SKM-1 treated with dmso at 0.1 percent for 144 hours (cell line): ENCODE measurements at regions not wholly inside any gene's neighbourhood (a gene's known extent, or its start where the extent isn't known, plus 50 kb on each side); places are given as distances from the start of the nearest gene placed in this dataset.

Source experiments
- DNase-seq: peaks from one replicate; lab custom pipeline; 2025; ENCODE audit not compliant: unreplicated experiment; lab: John Stamatoyannopoulos, UW

DNA sequence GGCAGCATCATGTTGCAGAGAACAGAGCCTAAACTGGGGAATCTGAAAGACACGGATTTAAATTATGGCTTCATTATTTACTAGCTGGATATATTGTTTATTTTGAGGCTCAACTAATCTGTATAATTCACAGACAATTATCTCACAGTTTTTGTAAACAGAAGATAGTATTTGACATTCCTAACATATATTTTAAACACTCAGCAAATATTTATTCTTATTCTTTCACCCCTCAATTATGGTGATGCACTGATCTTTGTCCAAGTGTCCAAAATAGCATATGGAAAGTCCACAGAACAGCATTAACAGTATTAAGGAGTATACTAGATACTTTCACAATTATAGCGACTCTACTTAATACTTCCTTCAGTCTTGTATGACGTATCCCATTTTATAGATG lies 257.0 kb downstream of the ADGRG6 start:
- DNase-seq, result no peak

DNA sequence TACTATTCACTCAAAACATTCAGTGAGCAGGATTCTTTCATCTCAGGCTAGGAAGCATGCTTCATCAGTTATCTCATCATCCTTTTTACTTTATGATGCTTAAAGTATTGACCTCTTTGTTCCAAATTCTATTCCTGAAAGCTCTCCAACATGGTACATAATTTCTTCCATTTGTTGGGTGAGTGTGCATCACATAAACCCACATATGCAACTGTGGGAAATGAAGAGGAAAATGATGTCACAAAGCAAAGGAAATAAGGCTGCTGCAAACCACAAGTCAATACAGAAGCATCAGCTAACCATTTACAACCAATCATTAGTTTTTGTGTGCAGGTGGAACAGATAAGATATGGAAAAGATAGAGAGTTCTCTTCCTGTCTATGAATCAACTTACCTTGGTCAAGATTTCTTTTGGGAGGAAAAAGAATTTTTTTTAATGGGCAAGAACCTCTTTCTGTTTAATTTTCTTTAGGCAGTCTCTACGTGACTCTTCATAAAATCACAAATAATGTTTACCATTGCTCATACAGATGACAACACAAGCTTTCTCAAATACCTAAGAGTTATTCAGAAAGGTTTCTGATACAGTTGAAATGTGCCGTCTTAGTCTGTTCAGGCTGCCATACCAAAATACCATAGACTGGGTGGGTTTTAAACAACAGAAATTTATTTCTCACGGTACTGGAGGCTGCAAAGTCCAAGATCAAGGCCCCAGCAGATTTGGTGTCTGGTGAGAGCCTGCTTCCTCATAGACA lies 259.9 kb downstream of the ADGRG6 start:
- DNase-seq, result no peak

DNA sequence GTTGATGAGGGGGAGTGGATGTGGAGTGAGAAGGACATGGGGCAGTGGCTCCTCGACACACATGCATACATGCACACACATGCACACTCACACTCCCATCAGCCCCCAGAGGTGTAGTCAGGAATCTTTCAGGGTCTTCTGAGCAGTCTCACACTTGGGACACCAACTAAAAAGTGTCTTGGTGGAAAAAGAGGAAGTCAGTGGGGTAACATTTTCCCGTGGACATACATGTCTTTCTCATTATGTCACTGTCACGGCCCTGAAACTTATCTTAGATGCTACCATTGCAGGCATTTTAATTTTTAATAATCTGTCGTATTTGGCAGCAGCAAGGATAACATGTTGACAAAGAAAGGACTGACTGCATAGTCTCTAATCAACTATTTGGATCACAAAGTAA lies 261.1 kb downstream of the ADGRG6 start:
- no peak for DNase-seq

DNA sequence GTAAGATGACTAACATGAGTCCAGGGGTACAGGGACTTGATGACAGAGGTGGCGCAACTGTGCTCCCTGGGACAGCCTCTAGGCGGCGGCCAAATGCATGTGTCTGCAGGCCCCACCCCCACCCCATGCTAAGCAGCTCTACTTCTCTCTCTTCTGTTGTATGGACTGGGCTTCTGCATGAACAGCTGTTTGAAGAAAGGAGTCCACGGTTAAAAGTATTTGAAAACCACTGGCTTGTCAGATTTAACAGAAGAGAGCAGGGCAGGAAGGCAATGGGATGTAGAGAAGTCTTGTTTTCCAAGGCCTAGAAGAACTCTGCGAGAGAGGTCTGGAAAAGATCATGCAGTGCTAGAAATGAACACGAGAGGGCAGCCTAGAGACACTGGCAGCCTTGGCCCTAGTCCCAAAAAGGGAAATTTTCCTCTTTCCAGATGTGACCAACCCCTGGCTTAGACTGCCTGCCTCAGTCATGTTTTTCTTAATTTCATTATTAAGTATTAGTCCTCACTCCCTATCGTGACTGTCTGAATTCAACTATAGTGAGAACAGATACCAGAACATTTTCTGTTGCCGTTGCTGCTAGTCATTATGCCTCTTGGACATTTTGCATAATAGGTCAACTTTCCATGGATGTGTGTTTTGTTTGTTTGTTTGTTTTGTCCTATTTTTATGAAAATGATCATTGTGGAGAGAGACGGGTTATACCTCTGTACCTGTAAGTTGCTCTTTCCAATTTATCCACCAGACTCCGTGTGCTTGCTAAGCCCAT lies 265.0 kb downstream of the ADGRG6 start:
- peak; percentile 25 for DNase-seq

DNA sequence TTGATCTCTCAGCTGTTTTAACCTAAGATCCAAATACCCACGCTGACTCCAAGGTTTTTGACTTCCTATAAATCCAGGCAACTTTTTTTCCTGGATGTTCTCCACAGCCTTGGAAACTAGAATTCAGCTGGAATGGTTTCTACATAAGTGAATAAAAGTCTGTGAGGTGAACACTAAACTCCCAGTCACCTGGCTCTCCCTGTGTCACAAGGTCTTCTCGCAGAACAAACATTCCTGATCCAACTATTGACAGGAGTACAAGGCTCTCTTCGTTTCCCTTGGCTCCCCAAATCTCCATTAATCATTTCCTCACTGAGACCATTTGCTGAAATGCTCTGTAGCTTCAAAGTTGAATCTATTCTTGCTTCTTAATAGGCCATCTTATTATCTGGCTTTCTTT lies 265.7 kb downstream of the ADGRG6 start:
- no peak for DNase-seq

DNA sequence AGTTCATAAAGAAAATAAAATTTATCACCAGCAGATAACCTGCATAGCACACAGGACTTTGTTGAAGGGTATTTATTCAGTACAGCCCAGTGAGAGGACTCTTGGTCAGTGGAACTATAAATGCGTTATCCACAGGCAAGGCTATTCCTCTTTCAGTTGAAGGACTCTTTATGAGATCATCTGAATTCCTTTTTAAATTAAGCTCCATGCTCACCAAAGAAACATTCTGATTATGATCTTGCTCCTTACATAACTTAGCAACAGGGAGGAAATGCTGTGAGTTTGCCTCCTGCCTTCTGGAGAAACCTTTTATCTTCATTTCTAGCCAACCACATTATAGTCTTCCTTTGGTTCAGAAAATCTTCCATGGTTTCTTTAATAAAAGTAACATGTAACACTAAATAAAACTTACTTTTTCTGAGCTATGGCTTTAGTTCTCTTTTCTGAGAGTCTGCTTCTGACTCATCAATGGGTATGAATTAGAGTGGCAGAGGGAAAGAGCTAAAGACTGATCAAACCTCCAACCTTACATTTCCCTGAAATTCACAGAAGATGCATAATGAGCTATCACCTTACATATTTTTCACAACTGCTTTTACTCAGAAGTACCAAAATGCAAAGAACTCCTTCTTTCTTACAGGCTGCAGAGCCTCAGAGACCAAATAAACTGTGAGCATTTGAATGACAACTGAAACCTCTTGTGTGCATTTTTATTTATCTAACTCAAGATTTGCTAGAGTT lies 267.2 kb downstream of the ADGRG6 start:
- DNase-seq, result no peak

DNA sequence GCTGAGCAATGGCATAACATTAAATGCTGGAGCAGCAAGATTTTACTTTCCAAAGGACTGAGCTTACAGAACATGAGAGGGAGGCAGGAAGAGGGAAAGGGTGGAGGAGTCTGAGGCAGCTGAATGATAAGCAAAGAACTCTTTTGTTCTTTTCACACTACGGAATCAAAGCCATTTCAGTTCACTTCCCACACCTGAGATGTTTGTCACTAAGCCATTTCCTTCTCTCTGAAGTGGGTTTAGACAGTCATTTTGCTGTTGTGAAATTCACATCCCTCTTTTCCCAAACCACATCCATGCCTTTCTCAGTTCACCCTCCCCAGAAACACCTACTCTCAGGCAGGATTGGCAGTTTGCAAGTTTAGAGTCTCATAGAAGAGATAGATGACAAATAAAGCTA lies 267.9 kb downstream of the ADGRG6 start:
- DNase-seq, result no peak

DNA sequence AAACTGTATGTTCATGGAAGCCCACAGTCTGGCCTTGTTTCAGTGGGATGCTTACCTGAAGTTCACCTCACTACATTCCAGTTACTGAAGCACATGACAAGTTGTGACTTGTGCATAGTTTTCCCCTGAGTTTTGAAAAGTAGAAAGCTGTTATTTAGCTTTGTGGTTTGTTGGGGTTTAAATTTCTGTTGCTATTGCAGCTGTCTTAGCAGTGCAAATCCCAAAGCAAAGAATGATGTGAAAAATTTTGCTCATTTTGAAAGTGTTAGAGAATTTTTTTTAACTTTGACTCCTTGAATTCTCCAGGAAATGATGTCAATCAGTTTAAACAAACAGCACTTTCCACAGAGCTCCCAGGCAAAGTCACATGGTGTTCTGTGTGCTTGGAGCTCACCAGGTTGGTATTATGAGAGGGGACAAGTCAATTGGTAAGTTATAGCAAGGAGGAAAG lies 268.4 kb downstream of the ADGRG6 start:
- DNase-seq, result no peak

DNA sequence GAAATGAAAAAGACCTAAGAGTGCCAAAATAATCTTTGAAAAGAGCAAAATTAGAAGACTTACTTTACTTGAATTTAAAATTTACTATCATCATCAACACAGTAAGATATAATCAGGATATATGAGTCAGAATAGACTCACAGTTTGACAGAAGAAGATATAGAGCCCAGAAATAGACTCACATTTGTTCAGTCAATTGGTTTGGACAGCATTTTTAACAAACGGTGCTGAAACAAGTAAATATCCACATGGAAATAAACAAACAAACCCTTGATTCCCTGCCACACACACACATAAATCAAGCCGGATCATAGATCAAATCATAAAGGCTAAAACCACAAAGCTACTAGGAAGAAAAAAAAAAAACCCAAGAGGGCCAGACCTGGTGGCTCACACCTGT lies 291.1 kb downstream of the ADGRG6 start:
- DNase-seq, result no peak

DNA sequence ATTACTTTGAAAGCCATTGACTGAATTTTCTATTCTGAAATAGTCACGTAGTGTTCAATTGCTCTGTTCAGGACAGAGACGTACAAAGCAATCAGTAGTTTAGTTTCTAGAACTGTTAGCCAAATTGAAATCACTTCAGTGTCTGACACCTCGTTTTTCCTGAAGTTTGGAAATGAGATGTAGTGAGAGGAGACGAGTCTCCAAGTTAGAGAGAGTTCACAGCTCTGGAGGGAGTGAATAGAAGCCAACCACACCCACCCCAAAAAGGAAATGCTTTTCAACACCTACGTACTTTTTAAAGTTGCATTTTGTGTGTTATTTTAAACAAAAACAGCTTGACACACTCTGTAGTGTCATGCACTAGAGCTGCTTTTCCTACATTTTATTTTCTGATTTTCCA lies 296.0 kb downstream of the ADGRG6 start:
- no peak for DNase-seq

DNA sequence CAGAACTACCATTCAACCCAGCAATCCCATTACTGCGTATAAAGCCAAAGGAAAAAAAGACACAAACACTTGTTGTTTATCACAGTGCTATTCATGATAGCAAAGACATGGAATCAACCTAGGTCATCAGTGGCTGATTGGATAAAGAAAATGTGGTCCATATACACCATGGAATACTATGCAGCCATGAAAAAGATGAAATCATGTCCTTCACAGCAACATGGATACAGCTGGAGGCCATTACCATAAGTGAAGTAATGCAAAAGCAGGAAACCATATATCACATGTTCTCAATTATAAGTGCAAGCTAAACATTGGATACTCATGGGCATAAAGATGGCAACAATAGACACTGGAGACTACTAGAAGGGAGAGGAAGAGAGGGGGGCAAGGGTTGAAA lies 299.6 kb downstream of the ADGRG6 start:
- no peak for DNase-seq

DNA sequence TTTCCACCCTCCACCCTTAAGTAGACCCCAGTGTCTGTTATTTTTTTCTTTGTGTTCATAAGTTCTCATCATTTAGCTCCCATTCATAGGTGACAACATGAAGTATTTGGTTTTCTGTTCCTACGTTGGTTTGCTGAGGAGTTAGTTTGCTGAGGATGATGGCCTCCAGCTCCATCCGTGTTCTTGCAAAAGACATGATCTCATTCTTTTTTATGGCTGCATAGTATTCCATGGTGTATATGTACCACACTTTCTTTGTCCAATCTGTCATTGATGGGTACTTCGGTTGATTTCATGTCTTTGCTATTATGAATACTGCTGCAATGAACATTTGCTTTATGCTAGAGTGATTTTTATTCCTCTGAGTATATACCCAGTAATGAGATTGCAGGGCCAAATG lies 301.2 kb downstream of the ADGRG6 start:
- no peak for DNase-seq

DNA sequence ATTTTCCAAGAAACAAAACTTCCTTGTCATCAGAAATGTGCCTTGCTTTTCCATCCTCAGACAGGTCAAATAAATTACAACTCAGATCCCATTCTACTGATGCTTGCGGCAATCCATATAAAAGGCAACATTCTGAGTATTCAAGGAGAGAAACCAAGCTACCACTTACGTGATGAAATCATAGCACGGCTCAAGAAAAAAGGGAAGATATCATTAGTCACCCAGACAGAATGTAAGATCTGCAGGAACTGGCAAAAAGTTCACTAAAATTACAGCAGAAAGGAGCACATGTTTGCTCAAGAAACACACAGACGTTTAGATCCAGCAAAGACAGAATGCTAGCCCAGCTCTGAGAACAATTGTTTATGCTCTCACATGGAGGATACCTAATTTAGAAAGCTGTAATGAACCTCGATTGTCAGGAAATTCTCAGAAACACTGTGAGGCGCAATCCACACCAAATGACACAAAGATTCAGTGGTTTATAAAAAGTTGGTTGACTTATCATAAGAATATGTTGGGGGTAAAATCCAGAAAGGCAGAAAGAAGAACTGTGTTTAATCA lies 304.2 kb downstream of the ADGRG6 start:
- peak; percentile 70 for DNase-seq

DNA sequence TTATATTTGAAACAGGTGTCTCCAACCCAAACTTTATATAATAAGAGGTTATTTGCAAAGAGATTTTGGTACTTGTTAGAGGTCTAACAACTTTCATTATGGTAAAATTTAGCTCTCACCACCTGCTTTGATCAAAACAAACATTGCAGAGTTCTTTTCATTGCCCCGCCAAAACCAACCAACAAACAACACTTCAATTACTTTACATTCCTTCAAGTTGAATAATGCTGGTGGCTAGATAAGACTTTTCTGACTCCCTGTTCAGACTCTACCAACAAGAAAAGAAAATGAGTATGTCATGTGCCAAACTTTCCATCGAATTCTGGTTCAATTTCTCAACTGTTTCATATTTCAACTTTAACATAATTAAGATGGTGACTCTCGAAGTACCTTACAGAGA lies 311.1 kb downstream of the ADGRG6 start:
- no peak for DNase-seq

DNA sequence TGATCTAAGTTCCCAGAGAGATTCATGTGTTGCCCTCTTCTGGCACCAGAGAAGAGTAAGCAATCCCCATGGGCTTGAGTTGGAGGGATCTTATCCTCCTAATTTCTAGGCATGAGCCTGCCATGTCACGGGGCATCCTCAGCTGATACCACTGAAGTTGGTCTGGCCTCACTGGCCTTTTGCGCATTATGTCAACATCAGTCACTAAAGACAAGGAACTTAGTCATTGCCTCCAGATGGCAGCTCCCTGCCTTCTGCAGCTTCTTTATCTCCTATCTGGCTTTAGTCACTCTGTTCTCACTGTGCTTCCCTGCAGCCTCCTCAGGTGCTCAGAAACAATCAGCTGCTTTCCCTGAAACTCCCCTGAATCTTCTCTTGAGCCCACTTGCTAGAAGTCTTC lies 312.2 kb downstream of the ADGRG6 start:
- no peak for DNase-seq

DNA sequence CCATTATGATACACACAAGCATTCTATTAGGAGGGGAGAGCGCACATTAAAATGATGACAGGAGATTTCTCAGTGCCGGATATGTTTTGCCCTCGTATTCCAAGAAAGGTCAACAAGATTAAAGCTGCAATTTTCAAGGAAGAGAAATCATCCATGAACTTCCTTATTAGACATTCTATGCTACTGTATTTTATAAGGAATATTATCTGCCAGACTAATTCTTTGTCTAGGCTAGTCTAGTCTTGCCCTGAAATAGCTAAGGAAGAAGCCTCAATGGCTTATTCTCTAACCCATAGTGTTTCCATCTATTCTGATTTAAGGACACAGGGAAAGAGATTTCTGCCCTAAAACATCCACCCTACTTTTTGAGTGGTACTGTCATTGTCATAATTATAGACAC lies 315.4 kb downstream of the ADGRG6 start:
- no peak for DNase-seq

DNA sequence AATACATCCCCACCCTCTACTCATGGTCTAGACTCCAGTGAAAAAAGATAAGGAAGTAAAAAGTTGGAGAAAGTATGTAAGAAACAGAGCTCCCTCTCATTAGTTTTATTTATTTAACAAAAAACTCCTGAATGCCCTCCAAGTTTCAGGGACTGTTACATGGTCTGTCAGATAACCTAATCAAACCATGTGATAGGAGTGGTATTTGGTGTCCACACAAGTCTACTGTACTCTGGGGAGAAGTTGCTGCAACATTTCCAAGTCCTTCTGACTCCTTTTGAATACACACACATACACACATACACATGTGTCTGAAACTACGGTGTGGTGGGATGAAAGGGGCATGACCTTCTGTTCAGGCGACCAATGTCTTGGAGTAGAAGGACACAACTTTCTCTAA lies 320.0 kb downstream of the ADGRG6 start:
- no peak for DNase-seq

DNA sequence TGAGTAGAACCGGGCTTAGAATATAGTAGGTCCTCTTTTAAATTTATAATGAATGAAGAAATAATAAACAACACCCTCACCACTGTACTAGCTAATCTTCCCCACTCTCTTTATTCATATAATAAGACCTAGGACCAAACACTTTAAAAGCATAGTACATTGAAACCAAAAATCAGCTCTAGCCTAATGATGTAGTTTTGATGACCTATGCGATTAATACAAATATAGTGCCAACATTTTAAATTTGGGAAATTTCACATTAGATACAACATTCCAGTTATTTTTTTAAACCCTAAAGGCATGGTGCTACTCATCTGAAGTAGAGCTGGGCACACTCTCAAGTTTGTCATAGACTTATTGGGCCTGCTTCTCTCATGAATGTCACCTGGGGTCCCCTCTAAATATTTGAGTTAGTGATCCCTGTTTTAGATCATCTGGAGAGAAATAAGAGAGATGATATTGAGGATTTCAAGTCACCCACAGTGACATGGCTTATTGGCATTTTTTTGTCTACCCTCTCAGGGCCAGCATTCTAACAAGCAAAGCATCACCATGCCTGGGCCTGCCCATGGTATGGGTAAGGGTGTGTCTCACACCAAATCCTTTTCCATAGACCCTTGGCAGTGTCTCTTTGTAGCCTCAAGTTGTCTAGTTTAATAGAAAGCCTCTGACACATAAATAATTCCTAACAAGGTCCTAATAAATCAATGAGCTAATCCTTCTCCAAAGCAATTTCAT lies 319.8 kb downstream of the HIVEP2 start:
- no peak for DNase-seq

DNA sequence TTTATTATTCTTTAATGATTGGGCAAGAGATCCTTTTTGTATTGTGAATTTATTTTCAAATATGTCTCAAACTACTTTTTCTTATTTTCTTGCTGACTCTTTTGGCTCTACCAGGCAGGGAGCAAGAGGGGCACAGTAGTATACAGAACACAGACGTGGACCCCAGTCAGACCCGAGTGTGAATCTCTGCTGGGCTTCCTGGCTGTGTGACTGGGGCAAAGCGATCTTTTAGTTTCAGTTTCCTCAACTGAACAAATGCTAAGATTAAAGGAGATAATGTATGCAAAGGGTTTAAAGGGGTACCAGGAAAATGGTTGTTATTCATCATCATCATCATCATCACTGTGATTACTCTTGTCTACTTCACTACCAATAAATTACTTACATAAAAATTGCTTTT lies 317.5 kb downstream of the HIVEP2 start:
- DNase-seq, result no peak

DNA sequence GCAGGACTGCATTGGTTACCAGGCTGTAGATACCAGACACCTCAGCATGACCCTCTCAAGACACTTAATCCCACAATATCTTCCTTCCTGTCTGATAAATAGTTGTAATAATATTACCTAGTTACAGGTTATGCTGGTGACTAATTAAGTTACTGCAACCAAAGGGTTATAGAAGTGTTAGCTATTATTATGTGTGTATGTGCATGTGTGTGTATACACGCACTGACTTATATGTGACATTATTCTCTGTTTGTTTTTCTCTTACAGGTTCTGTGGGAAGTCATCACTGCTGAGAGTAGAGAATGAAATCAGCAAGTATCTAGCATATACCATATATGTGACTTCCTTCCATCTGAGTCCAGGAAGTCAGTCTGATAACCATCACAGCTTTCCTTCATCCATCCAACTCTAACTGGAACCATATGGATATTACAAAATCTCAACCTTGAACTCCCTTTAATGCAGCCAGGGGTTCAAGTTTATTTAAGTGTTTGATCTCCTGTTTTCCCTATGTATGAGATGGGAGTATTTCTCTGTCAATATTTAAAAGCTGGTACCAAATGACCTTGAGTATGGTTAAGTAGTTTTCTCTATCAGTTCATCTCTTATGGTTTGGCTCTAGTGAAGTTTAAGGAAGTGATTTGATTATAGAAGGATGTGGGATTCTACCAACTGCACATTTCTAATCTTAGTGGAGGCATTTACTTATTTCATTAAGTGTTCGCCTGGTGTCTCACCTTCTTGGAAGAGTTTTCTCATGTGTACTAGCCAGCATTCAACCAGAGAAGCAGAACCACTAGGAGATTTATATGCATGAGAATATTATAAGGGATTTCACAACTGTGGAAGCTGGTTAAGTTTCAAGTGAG lies 313.2 kb downstream of the HIVEP2 start:
- DNase-seq, result no peak
